Suprapubic skin (tissue), 4 donors: ENCODE measurements at regions not wholly inside any gene's neighbourhood (a gene's known extent, or its start where the extent isn't known, plus 50 kb on each side); places are given as distances from the start of the nearest gene placed in this dataset.

ENCODE experiments used
- DNase-seq, 2 donors: peaks; one replicate each; pipeline ENCODE4 v3.0.0-alpha.2; 2019; ENCODE audit warnings: low spot score in 2 of 2
- H3K27ac ChIP-seq: fragments of 200-600 bp; sonication (generic); one replicate; pipeline ENCODE4 v1.5.1; 2019
- H3K27me3 ChIP-seq: fragments of 200-600 bp; sonication (generic); one replicate; pipeline ENCODE4 v1.5.1; 2019
- H3K36me3 ChIP-seq: fragments of 200-600 bp; sonication (generic); one replicate; pipeline ENCODE4 v1.5.1; 2019
- H3K4me1 ChIP-seq: fragments of 200-600 bp; sonication (generic); one replicate; pipeline ENCODE4 v1.5.1; 2019
- H3K4me3 ChIP-seq: fragments of 200-600 bp; sonication (generic); one replicate; pipeline ENCODE4 v1.5.1; 2019; ENCODE audit warnings: mild to moderate bottlenecking
- H3K9me3 ChIP-seq: fragments of 200-600 bp; sonication (generic); one replicate; pipeline ENCODE4 v1.5.1; 2019
- EP300 ChIP-seq: sonication (generic); formaldehyde crosslinking; IDR thresholded peaks from one replicate; pipeline ENCODE4 v1.6.1; 2017; ENCODE audit warnings: antibody characterized with exemption
- POLR2A ChIP-seq, 2 donors: fragments of 450-650 bp; IDR thresholded peaks; one replicate each; pipeline ENCODE4 v1.6.1; 2017; ENCODE audit warnings: antibody characterized with exemption in 2 of 2, mild to moderate bottlenecking in 2 of 2, moderate library complexity in 2 of 2
- POLR2AphosphoS5 ChIP-seq, 3 donors: sonication (generic); formaldehyde crosslinking; IDR thresholded peaks; one replicate each; pipeline ENCODE4 v1.6.1; 2017; ENCODE audit warnings: antibody characterized with exemption in 3 of 3
- WGBS: methylation state at CpG from one replicate; pipeline ENCODE4 v1.1.5; 2018; 5-methylcytosine and 5-hydroxymethylcytosine counted together
- TF ChIP-seq, protein P1 (sequence below), 2 donors: fragments of 200-600 bp in 1 of 2; fragments of 450-650 bp in 1 of 2; sonication (generic) in 1 of 2; IDR thresholded peaks; one replicate each; pipeline ENCODE4 v1.5.1; 2016 to 2019; ENCODE audit warnings: antibody characterized with exemption in 2 of 2, mild to moderate bottlenecking in 1 of 2, moderate library complexity in 1 of 2

DNA sequence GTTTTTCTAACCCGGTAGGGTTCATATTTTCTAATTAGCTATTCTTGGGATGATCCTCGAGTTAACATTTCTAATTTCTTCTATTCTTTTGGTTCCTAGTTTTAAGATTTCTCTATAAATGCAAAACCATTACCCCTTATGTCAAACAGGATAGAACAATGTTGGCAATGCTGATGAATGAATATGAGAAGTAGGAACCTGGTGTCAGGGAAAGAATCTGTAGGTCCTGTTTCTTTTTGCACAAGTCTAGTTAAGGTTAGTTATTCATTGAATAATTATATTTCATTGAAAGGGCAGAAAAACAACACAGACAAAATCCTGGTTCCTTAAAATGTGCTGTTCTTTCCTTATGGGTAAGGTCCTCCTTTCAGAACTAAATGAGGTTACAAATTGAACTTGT is 766.4 kb upstream of the FAM98A start:
- Histone ChIP-seq H3K27ac (no peak overlapping the region), H3K4me1 (no peaks in the 10 kb centered on the region), H3K9me3 (no peaks in the 10 kb centered on the region), H3K4me3 (no peak overlapping the region), H3K27me3 (no peaks in the 10 kb centered on the region), H3K36me3 (no peaks in the 10 kb centered on the region)
- TF ChIP-seq, protein P1, sequence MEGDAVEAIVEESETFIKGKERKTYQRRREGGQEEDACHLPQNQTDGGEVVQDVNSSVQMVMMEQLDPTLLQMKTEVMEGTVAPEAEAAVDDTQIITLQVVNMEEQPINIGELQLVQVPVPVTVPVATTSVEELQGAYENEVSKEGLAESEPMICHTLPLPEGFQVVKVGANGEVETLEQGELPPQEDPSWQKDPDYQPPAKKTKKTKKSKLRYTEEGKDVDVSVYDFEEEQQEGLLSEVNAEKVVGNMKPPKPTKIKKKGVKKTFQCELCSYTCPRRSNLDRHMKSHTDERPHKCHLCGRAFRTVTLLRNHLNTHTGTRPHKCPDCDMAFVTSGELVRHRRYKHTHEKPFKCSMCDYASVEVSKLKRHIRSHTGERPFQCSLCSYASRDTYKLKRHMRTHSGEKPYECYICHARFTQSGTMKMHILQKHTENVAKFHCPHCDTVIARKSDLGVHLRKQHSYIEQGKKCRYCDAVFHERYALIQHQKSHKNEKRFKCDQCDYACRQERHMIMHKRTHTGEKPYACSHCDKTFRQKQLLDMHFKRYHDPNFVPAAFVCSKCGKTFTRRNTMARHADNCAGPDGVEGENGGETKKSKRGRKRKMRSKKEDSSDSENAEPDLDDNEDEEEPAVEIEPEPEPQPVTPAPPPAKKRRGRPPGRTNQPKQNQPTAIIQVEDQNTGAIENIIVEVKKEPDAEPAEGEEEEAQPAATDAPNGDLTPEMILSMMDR (IDR thresholded peaks at IDR 0.05): no peak
- TF ChIP-seq EP300: no peak
- no peak for TF ChIP-seq POLR2AphosphoS5 (IDR thresholded peaks at IDR 0.05)
- no peak for TF ChIP-seq POLR2A (IDR thresholded peaks at IDR 0.05)
- 73% methylated on average over 2 of the region's 2 CpGs for WGBS
- DNase-seq: no peak

DNA sequence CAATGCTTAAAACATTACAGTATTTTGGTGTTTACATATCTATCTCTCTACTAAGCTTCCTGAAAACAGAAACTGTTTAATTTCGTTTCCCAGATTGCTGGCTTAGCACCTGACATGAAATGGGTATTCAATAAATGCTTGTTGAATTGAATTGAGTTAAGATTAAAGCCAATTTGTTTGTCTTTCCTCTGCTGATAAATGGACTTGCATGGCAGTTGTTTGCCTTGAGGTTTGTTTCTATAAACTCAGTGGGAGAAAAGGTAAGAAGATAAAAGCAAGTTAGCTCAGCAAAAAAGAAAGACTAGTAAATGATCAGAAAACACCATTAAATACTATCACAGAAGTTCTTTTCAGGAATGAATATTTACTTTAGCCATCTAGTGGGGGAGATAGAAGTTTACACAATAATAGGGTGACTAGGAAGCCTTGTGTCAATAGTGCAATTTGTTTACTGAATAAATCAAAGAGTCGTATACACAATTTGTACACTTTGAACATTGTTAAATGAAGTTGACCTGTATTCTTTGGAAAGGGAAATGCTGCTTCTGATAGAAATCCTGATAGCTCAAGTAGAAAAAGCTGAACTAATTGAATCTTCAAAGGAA is 754.5 kb upstream of the FAM98A start:
- no peak for DNase-seq
- H3K27me3 ChIP-seq: no peaks in the 10 kb centered on the region
- H3K4me1 ChIP-seq: no peaks in the 10 kb centered on the region
- H3K36me3 ChIP-seq: no peaks in the 10 kb centered on the region
- no peak overlapping the region for H3K4me3 ChIP-seq
- TF ChIP-seq POLR2A (IDR thresholded peaks at IDR 0.05) (no peak), POLR2AphosphoS5 (IDR thresholded peaks at IDR 0.05) (no peak), EP300 (no peak)
- TF ChIP-seq, protein P1 (IDR thresholded peaks at IDR 0.05): no peak
- 47% methylated on average over 2 of the region's 2 CpGs for WGBS
- no peaks in the 10 kb centered on the region for H3K9me3 ChIP-seq
- no peak overlapping the region for H3K27ac ChIP-seq

DNA sequence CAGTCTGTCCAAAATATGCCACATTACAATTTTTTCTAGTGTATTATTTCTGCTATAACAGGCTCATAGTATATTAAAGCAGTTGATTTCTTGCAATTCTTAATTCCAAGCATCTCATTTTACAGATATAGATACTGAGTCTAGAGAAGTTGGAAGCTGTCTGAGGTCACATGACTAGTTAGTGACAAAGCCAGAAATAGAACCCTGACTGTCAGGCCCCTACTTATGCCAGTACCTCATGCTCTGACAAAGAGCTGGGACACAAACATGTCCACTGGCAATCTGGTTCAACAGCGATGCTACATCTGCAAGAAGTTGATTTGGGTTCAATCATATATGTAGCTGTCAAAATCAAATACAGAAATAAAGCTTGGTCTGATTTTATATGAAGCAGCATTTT is 750.4 kb upstream of the FAM98A start:
- WGBS: 84% methylated on average over 1 of the region's 1 CpG
- H3K36me3 ChIP-seq: no peaks in the 10 kb centered on the region
- H3K27me3 ChIP-seq: no peaks in the 10 kb centered on the region
- no peaks in the 10 kb centered on the region for H3K9me3 ChIP-seq
- no peak for DNase-seq
- TF ChIP-seq POLR2A (IDR thresholded peaks at IDR 0.05): no peak
- no peak for TF ChIP-seq EP300
- no peak for TF ChIP-seq POLR2AphosphoS5 (IDR thresholded peaks at IDR 0.05)
- TF ChIP-seq, protein P1 (IDR thresholded peaks at IDR 0.05): no peak
- no peak overlapping the region for H3K4me3 ChIP-seq
- no peak overlapping the region for H3K27ac ChIP-seq
- H3K4me1 ChIP-seq: no peaks in the 10 kb centered on the region

DNA sequence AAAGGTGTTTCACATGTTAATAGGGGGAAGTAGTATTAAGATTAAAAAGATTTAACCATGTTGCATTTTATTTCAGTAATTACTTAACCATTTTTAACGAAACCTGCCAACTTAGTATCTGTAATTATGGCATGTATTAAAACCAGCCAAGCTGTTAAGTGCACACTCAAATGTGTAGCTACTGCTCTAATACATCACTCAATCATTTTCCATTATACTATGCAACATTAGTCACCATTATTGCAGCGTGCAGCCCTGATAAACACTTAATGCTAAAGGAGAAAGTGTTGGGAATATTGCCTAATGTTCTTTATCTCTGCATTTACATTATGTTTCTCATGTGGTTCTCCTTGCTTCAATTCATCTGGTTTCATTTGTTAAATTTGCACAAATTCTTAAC is 745.9 kb upstream of the FAM98A start:
- Histone ChIP-seq H3K4me3 (no peak overlapping the region), H3K27ac (no peak overlapping the region), H3K4me1 (no peaks in the 10 kb centered on the region), H3K36me3 (no peaks in the 10 kb centered on the region), H3K9me3 (no peaks in the 10 kb centered on the region), H3K27me3 (no peaks in the 10 kb centered on the region)
- WGBS: 75% methylated on average over 2 of the region's 2 CpGs
- no peak for DNase-seq
- TF ChIP-seq EP300 (no peak), POLR2A (IDR thresholded peaks at IDR 0.05) (no peak), POLR2AphosphoS5 (IDR thresholded peaks at IDR 0.05) (no peak)
- TF ChIP-seq, protein P1 (IDR thresholded peaks at IDR 0.05): no peak

DNA sequence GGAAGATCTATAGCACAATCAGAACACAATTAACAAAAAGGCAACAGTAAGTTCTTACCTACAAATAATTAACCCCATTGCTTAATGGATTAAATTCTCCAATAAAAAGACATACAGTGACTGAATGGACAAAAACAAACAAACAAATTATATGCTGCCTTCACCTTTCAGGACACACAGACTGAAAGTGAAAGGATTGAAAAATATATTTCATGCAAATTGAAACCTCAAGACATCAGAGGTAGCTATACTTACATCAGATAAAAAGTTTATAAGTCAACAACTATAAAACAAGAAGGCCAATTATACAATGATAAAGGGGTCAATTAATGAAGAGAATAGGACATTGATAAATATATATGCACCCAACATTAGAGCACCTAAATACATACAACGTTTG is 741.2 kb upstream of the FAM98A start:
- no peak overlapping the region for H3K27ac ChIP-seq
- 75% methylated on average over 1 of the region's 1 CpG for WGBS

More for the DNA sequence above, 741.2 kb upstream of the FAM98A start:
- Histone ChIP-seq H3K9me3 (no peaks in the 10 kb centered on the region), H3K4me1 (no peaks in the 10 kb centered on the region), H3K36me3 (no peaks in the 10 kb centered on the region), H3K27me3 (no peaks in the 10 kb centered on the region), H3K4me3 (no peak overlapping the region)
- TF ChIP-seq POLR2AphosphoS5 (IDR thresholded peaks at IDR 0.05) (no peak), EP300 (no peak), POLR2A (IDR thresholded peaks at IDR 0.05) (no peak)
- TF ChIP-seq, protein P1 (IDR thresholded peaks at IDR 0.05): no peak
- DNase-seq: no peak
